ENCODE measurements at regions not wholly inside any gene's neighbourhood (a gene's known extent, or its start where the extent isn't known, plus 50 kb on each side); places are given as distances from the start of the nearest gene placed in this dataset.

DNA sequence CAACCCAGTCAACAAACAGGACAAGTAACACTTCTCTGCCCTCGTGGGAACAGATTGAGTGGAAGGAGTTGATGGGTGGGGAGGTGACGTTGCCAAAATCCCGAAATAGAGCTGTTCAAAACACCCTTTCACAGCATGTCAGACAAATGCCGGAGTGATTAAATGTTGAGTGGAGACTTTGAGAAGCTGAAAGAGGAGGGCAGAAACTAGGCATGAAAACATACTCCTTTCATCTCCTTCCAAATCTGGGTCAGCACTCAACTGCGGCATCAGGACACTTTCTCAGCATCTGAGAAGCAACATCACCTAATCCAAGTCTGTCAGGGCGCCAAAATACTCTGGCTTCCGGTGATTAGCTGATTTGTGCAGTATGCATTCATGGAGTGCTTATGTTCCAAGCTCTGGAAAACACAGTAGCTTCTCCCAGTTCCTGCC lies 51.5 kb upstream of the MRI1 start:
- H3K4me1 ChIP-seq (ENCODE audit: insufficient read depth, low read length) = no peaks in the 10 kb centered on the region
- no peak overlapping the region for H3K4me3 ChIP-seq (ENCODE audit: low read depth in 1 of 2, low read length in 2 of 2)
- H4K20me1 ChIP-seq (ENCODE audit: insufficient read depth, low read length) = no peaks in the 10 kb centered on the region
- no peaks in the 10 kb centered on the region for H3K36me3 ChIP-seq (ENCODE audit: insufficient read depth, low read length)
- TF ChIP-seq EZH2 (IDR thresholded peaks at IDR 0.05; ENCODE audit: borderline replicate concordance, low read depth, low read length, severe bottlenecking) = no peak
- TF ChIP-seq, protein P1, sequence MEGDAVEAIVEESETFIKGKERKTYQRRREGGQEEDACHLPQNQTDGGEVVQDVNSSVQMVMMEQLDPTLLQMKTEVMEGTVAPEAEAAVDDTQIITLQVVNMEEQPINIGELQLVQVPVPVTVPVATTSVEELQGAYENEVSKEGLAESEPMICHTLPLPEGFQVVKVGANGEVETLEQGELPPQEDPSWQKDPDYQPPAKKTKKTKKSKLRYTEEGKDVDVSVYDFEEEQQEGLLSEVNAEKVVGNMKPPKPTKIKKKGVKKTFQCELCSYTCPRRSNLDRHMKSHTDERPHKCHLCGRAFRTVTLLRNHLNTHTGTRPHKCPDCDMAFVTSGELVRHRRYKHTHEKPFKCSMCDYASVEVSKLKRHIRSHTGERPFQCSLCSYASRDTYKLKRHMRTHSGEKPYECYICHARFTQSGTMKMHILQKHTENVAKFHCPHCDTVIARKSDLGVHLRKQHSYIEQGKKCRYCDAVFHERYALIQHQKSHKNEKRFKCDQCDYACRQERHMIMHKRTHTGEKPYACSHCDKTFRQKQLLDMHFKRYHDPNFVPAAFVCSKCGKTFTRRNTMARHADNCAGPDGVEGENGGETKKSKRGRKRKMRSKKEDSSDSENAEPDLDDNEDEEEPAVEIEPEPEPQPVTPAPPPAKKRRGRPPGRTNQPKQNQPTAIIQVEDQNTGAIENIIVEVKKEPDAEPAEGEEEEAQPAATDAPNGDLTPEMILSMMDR (IDR thresholded peaks at IDR 0.05; ENCODE audit: borderline replicate concordance, extremely low read depth, low read length, poor library complexity, severe bottlenecking) = no peak
- H2AFZ ChIP-seq (ENCODE audit: low read depth, low read length) = no peak overlapping the region
- H3K9ac ChIP-seq (ENCODE audit: low read depth, low read length) = no peak overlapping the region
- DNase-seq (no peak), ATAC-seq (ENCODE audit: insufficient read depth, low read depth) (no peak)
- H3K27ac ChIP-seq (ENCODE audit: low read length) = no peak overlapping the region
- no peaks in the 10 kb centered on the region for H3K27me3 ChIP-seq (ENCODE audit: insufficient read depth, low read length, poor library complexity)
- H3K79me2 ChIP-seq (ENCODE audit: insufficient read depth, low read length) = no peaks in the 10 kb centered on the region
- no peaks in the 10 kb centered on the region for H3K9me3 ChIP-seq (ENCODE audit: insufficient read depth, low read length, severe bottlenecking)
- H3K4me2 ChIP-seq (ENCODE audit: insufficient read depth, low read length) = no peak overlapping the region

DNA sequence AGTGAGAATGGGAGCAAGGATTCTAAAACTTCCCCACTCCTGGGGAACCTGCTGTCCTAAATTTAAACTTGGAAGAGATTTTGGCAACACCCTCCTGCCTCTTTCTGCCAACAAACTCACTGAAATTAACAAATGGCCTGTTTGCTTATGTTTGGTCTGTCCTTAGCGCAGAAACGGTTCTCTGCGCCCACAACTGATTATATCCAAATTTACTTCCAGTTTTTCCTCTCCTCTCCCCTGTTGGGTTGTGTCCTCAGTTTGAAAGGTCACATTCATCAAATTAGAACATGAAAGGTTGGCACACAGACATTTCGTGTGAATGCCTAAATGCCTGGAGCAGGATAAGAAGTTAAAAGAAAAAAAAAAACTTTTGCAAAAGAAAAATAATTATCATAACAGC lies 56.4 kb upstream of the MRI1 start:
- no peak overlapping the region for H3K4me2 ChIP-seq (ENCODE audit: insufficient read depth, low read length)
- H3K79me2 ChIP-seq (ENCODE audit: insufficient read depth, low read length) = no peaks in the 10 kb centered on the region
- H2AFZ ChIP-seq (ENCODE audit: low read depth, low read length) = no peak overlapping the region
- no peaks in the 10 kb centered on the region for H4K20me1 ChIP-seq (ENCODE audit: insufficient read depth, low read length)
- no peak overlapping the region for H3K9ac ChIP-seq (ENCODE audit: low read depth, low read length)
- TF ChIP-seq EZH2 (IDR thresholded peaks at IDR 0.05; ENCODE audit: borderline replicate concordance, low read depth, low read length, severe bottlenecking) = no peak
- TF ChIP-seq, protein P1 (IDR thresholded peaks at IDR 0.05; ENCODE audit: borderline replicate concordance, extremely low read depth, low read length, poor library complexity, severe bottlenecking) = no peak
- no peaks in the 10 kb centered on the region for H3K9me3 ChIP-seq (ENCODE audit: insufficient read depth, low read length, severe bottlenecking)
- no peak for ATAC-seq (ENCODE audit: insufficient read depth, low read depth)
- no peak overlapping the region for H3K4me3 ChIP-seq (ENCODE audit: low read depth in 1 of 2, low read length in 2 of 2)
- no peaks in the 10 kb centered on the region for H3K4me1 ChIP-seq (ENCODE audit: insufficient read depth, low read length)
- no peaks in the 10 kb centered on the region for H3K27me3 ChIP-seq (ENCODE audit: insufficient read depth, low read length, poor library complexity)
- no peaks in the 10 kb centered on the region for H3K36me3 ChIP-seq (ENCODE audit: insufficient read depth, low read length)
- no peak overlapping the region for H3K27ac ChIP-seq (ENCODE audit: low read length)
- DNase-seq = no peak

DNA sequence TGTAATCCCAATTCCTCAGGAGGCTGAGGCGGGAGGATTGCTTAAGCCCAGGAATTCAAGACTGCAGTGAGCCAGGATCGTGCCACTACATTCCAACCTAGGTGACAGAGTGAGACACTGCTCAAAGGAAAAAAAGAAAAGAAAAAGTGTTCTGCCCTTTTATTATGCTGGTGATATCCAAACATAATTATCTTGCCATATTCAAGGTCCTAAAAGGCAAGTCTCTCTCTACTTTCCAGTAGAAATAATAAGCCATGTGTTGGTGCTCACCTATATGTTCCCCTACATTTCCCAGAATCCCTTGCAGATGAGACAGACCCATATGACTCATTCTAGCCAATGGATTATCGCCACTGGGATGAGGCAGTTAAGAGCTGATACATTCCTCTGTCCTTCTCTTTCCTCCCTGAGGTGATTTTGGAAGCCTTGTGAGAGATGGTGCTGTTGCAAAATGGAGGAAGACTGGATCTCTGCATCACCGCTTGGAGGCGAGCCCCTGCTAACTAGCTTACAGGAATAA lies 58.3 kb upstream of the MRI1 start:
- no peaks in the 10 kb centered on the region for H3K27me3 ChIP-seq (ENCODE audit: insufficient read depth, low read length, poor library complexity)
- no peaks in the 10 kb centered on the region for H3K4me1 ChIP-seq (ENCODE audit: insufficient read depth, low read length)
- no peak for TF ChIP-seq EZH2 (IDR thresholded peaks at IDR 0.05; ENCODE audit: borderline replicate concordance, low read depth, low read length, severe bottlenecking)
- TF ChIP-seq, protein P1 (IDR thresholded peaks at IDR 0.05; ENCODE audit: borderline replicate concordance, extremely low read depth, low read length, poor library complexity, severe bottlenecking) = no peak
- H3K27ac ChIP-seq (ENCODE audit: low read length) = no peak overlapping the region
- H3K9me3 ChIP-seq (ENCODE audit: insufficient read depth, low read length, severe bottlenecking) = no peaks in the 10 kb centered on the region
- no peaks in the 10 kb centered on the region for H3K79me2 ChIP-seq (ENCODE audit: insufficient read depth, low read length)
- no peak overlapping the region for H3K4me2 ChIP-seq (ENCODE audit: insufficient read depth, low read length)
- H3K4me3 ChIP-seq (ENCODE audit: low read depth in 1 of 2, low read length in 2 of 2) = no peak overlapping the region
- no peak for ATAC-seq (ENCODE audit: insufficient read depth, low read depth)
- DNase-seq = no peak
- no peaks in the 10 kb centered on the region for H4K20me1 ChIP-seq (ENCODE audit: insufficient read depth, low read length)
- no peak overlapping the region; the same call in 1 of the 2 replicates for H2AFZ ChIP-seq (ENCODE audit: low read depth, low read length)
- H3K36me3 ChIP-seq (ENCODE audit: insufficient read depth, low read length) = no peaks in the 10 kb centered on the region
- no peak overlapping the region for H3K9ac ChIP-seq (ENCODE audit: low read depth, low read length)

DNA sequence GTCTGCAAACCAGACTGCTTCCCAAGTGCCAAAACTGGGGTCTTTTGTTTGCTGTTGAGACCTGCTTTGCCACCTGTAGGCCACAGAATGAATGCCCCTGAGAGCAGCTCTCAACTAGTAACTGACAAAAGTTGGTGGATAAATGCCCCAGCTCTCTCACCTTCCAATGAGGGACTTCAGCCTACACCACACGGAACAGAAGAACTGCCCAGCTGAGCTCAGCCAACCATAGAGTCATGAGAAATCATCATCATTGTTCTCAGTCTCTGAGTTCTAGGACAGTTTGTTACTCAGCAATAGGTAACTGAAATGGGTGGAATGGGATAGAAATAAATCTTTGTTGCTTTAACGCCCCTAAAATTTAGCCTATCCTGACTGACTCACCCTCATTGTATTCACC lies 59.1 kb upstream of the MRI1 start:
- Histone ChIP-seq H3K27me3 (ENCODE audit: insufficient read depth, low read length, poor library complexity) (no peaks in the 10 kb centered on the region), H2AFZ (ENCODE audit: low read depth, low read length) (no peak overlapping the region), H3K4me2 (ENCODE audit: insufficient read depth, low read length) (no peak overlapping the region), H3K79me2 (ENCODE audit: insufficient read depth, low read length) (no peaks in the 10 kb centered on the region), H3K36me3 (ENCODE audit: insufficient read depth, low read length) (no peaks in the 10 kb centered on the region), H3K9me3 (ENCODE audit: insufficient read depth, low read length, severe bottlenecking) (no peaks in the 10 kb centered on the region), H3K4me3 (ENCODE audit: low read depth in 1 of 2, low read length in 2 of 2) (no peak overlapping the region), H3K9ac (ENCODE audit: low read depth, low read length) (no peak overlapping the region), H3K27ac (ENCODE audit: low read length) (no peak overlapping the region), H3K4me1 (ENCODE audit: insufficient read depth, low read length) (no peaks in the 10 kb centered on the region), H4K20me1 (ENCODE audit: insufficient read depth, low read length) (no peaks in the 10 kb centered on the region)
- ATAC-seq (ENCODE audit: insufficient read depth, low read depth) (no peak), DNase-seq (no peak)
- no peak for TF ChIP-seq EZH2 (IDR thresholded peaks at IDR 0.05; ENCODE audit: borderline replicate concordance, low read depth, low read length, severe bottlenecking)
- TF ChIP-seq, protein P1 (IDR thresholded peaks at IDR 0.05; ENCODE audit: borderline replicate concordance, extremely low read depth, low read length, poor library complexity, severe bottlenecking) = no peak
